Left hindlimb (tissue), 1 donor: ENCODE measurements at regions not wholly inside any gene's neighbourhood (a gene's known extent, or its start where the extent isn't known, plus 50 kb on each side); places are given as distances from the start of the nearest gene placed in this dataset.
"Not testable (repeated sequence)": the region's sequence is repeated elsewhere in the genome, so short reads cannot be mapped to it uniquely, and the experiment has no call there.

Experiments used
- DNase-seq: peaks from one replicate; pipeline ENCODE4 v3.0.0-alpha.2; 2018

- DNase-seq, result no peak
Observed at GRCh38 chr2:67716895-67717396, 319.8 kb downstream of the ETAA1 start.

GRCh38 chr2:67717692-67718091 lies 320.6 kb downstream of the ETAA1 start:
- no peak for DNase-seq

- no peak for DNase-seq
Observed at GRCh38 chr2:67719351-67719750, 322.2 kb downstream of the ETAA1 start.

GRCh38 chr2:67721516-67721915 lies 324.4 kb downstream of the ETAA1 start:
- no peak for DNase-seq

GRCh38 chr2:67724261-67724660 lies 327.1 kb downstream of the ETAA1 start:
- no peak for DNase-seq

GRCh38 chr2:67725731-67726130 lies 328.6 kb downstream of the ETAA1 start:
- no peak for DNase-seq

- DNase-seq, result no peak
Observed at GRCh38 chr2:67726416-67726815, 329.3 kb downstream of the ETAA1 start.

- no peak for DNase-seq
Observed at GRCh38 chr2:67727131-67727530, 330.0 kb downstream of the ETAA1 start.

- no peak for DNase-seq
Observed at GRCh38 chr2:67727623-67728022, 330.5 kb downstream of the ETAA1 start.

- DNase-seq, result no peak
Observed at GRCh38 chr2:67729474-67729873, 332.3 kb downstream of the ETAA1 start.

- no peak for DNase-seq
Observed at GRCh38 chr2:67733517-67733916, 329.3 kb downstream of the C1D start.

- no peak for DNase-seq
Observed at GRCh38 chr2:67752199-67752598, 310.6 kb downstream of the C1D start.

- DNase-seq, result no peak
Observed at GRCh38 chr2:67752969-67753368, 309.8 kb downstream of the C1D start.

GRCh38 chr2:67755156-67755882 lies 307.5 kb downstream of the C1D start:
- no peak for DNase-seq

- DNase-seq, result no peak
Observed at GRCh38 chr2:67760995-67761394, 301.8 kb downstream of the C1D start.

GRCh38 chr2:67771380-67771779 lies 291.4 kb downstream of the C1D start:
- no peak for DNase-seq

- DNase-seq, result no peak
Observed at GRCh38 chr2:67772216-67773170, 290.3 kb downstream of the C1D start.

- DNase-seq, result no peak
Observed at GRCh38 chr2:67773851-67774250, 289.0 kb downstream of the C1D start.

GRCh38 chr2:67776276-67776675 lies 286.5 kb downstream of the C1D start:
- no peak for DNase-seq

GRCh38 chr2:67777010-67777409 lies 285.8 kb downstream of the C1D start:
- no peak for DNase-seq

GRCh38 chr2:67777836-67778429 lies 284.9 kb downstream of the C1D start:
- DNase-seq, result no peak

- not testable (repeated sequence) for DNase-seq
Observed at GRCh38 chr2:67780841-67781240, 282.0 kb downstream of the C1D start.

GRCh38 chr2:67782443-67782842 lies 280.4 kb downstream of the C1D start:
- DNase-seq, result no peak
